GM21390 (cell line): ENCODE measurements at regions not wholly inside any gene's neighbourhood (a gene's known extent, or its start where the extent isn't known, plus 50 kb on each side); places are given as distances from the start of the nearest gene placed in this dataset.

Experiments
- ATAC-seq: cut with Tn5 transposase; IDR thresholded peaks from one replicate; pipeline ENCODE4 v1.9.1; 2021; ENCODE audit not compliant: unreplicated experiment

- ATAC-seq: no peak
These were observed 1072.1 kb upstream of the FANCL start for GRCh38 chr2:59312967-59313940.

- ATAC-seq: no peak
These were observed 1070.9 kb upstream of the FANCL start for GRCh38 chr2:59312029-59312428.

- no peak for ATAC-seq
These were observed 1067.0 kb upstream of the FANCL start for GRCh38 chr2:59308108-59308507.

- ATAC-seq: no peak
These were observed 1066.1 kb upstream of the FANCL start for GRCh38 chr2:59307196-59307595.

DNA sequence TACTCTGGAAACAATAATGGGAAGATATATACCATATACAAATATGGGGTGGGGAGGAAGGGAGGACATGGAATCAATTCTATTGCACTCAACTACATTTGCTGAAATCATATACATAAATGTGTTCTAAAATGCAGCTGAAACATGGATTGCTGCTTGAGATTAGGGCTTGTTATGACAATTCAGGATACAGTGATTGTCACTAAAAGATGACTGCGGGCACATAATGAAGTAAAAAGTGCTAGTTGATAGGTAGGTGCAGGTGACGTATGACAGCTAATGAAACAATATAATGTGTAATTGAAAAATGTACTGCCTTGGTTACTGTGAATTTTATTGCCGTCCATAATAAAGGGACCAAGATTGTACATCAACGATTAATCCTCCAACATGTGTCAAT, 1062.1 kb upstream of the FANCL start:
- no peak for ATAC-seq

DNA sequence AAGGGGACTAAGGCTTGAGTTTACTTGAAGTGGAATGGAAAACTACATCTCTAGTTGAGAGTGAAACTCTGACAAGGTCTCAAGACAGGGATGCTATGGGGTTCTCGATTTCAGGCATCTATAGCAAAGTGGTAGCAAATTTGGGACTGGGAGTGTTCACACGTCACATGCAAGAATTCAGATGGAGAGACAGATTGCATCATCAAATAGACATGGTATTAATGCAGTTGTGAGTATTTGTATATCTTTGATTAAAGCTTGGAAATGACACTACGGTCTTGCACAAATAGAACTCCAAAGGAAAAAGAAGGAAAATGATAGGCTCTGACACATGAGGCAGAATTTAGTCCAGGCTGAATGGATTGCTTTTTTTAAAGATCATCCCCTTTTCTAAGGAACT, 1061.6 kb upstream of the FANCL start:
- ATAC-seq: no peak

GRCh38 chr2:59301466-59302402, 1060.6 kb upstream of the FANCL start:
- ATAC-seq: peak; percentile 57

GRCh38 chr2:59297816-59298215, 1056.7 kb upstream of the FANCL start:
- ATAC-seq: no peak

DNA sequence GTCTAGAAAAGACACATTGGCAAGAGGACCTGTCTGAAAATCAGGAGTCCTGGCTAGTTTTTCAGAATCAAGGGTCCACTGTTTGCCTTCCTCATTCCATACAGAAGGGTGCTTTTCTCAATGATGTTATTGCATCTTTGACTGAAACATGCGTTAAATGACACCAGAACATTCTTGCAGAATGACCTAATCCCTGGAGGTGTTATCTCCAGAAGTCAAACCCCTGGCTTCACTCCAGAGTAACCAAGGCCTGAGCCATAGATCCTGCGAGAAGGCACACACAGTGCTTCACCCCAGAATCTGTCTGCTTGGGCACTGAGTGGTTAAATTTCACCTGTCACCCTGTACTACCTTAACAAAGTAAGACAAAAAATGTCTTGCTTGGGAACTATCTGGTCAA, 1055.2 kb upstream of the FANCL start:
- no peak for ATAC-seq

GRCh38 chr2:59295524-59296162, 1054.5 kb upstream of the FANCL start:
- no peak for ATAC-seq

DNA sequence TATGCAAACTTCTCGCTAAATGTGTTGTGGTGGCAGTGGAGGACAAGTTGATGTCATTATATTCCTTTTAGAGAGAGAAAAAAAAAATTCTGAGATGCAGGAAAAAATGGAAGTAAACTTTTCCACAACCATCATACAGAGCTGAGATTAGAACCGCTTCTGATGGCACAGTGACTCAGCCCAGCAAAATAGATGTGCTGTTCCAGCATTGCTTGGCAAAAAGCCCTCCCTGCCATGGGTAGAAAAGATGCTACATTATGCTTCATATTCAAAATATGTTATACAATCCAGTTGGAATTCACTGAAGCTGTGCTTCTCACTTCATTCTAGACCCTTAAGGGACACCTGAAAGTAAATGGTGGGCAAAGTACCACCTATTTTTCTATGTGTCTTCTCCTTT, 1047.6 kb upstream of the FANCL start:
- no peak for ATAC-seq

DNA sequence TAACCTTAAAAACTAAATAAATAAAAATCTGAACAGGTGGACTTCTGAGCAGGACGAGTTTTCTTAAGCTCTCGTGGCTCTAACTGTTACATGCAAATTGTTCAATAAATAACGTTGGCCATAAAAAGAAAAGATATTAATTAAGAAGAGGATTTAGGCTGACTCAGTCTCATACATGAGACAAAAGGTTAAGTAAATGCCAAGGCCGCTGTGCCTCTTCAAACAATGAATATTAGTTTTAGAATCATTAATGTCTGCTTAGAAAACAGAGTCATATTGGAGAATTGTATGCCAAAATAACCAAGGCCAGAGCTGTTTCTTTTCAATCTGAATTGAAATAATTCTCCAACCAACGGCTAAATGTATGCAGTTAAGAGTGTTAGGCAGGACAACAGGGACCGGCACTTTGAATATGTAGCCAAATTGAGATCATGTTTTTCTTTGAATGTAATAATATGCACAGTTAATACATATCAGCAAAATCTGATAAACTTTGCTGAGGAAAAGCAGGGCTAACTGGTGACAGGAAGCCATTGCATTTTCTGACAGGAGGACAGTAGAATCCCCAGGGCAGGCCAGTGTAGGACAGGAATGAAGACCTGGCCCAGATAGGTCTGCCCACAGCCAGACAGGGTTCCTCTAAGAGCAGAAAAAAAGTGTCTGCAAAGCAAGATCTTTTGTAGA, 1041.4 kb upstream of the FANCL start:
- no peak for ATAC-seq

DNA sequence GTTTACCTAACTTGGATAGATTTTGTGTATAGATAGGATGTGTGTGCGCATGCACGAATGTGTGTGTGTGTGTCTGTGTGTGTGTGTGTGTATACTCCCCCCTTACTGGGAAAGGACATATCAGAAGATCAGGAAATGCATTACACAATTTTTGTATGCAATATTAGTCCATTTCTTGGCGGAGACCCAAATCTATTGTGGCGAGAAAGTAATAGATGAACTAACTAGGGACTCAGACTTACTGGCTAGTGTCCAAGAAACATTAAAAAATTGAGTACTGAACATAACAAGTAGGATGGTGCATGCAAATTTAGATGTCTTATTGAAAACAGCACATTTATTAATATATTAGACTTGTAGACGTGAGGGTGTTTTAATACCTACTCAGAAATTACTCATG, 1036.5 kb upstream of the FANCL start:
- ATAC-seq: no peak

GRCh38 chr2:59276917-59277316, 1035.8 kb upstream of the FANCL start:
- ATAC-seq: no peak

- no peak for ATAC-seq
These were observed 1034.9 kb upstream of the FANCL start for GRCh38 chr2:59276033-59276432.

- ATAC-seq: no peak
These were observed 1025.3 kb upstream of the FANCL start for GRCh38 chr2:59266453-59266852.

- no peak for ATAC-seq
These were observed 1018.8 kb upstream of the FANCL start for GRCh38 chr2:59259913-59260312.

GRCh38 chr2:59256290-59256689, 1015.2 kb upstream of the FANCL start:
- no peak for ATAC-seq

GRCh38 chr2:59254279-59254678, 1013.2 kb upstream of the FANCL start:
- ATAC-seq: no peak

DNA sequence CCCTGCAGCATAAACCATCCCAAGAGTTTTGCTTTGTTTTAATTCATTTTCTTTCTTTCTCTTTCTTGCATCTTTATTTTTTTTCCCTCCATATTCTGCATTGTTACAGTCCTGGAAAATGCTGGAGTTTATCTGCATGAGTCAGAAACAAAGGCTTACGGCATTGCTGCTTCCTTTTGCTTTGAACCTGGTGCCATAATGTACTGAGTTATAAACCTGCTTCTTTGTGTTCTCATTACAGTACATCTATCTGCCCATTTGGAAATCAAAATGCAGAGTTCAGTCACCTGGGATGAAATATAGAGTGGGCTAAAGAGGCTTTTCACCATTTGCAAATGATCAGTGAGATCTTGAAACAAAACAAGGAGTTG, 1009.2 kb upstream of the FANCL start:
- ATAC-seq: no peak
